ENCODE measurements at regions not wholly inside any gene's neighbourhood (a gene's known extent, or its start where the extent isn't known, plus 50 kb on each side); places are given as distances from the start of the nearest gene placed in this dataset.

- no peak for DNase-seq (ENCODE audit: low spot score)
Observed at GRCh38 chr21:39054066-39054465, 129.2 kb downstream of the PSMG1 start.

GRCh38 chr21:39053126-39053525 lies 130.1 kb downstream of the PSMG1 start:
- DNase-seq (ENCODE audit: low spot score) = no peak

- no peak for DNase-seq (ENCODE audit: low spot score)
Observed at GRCh38 chr21:39052718-39053117, 130.5 kb downstream of the PSMG1 start.

- no peak for DNase-seq (ENCODE audit: low spot score)
Observed at GRCh38 chr21:39051588-39051949, 131.7 kb downstream of the PSMG1 start.

GRCh38 chr21:39050841-39051587 lies 132.2 kb downstream of the PSMG1 start:
- no peak for DNase-seq (ENCODE audit: low spot score)

- no peak for DNase-seq (ENCODE audit: low spot score)
Observed at GRCh38 chr21:39048574-39048973, 134.7 kb downstream of the PSMG1 start.

- DNase-seq (ENCODE audit: low spot score) = no peak
Observed at GRCh38 chr21:39048064-39048463, 135.2 kb downstream of the PSMG1 start.

GRCh38 chr21:39047046-39047445 lies 136.2 kb downstream of the PSMG1 start:
- no peak for DNase-seq (ENCODE audit: low spot score)

GRCh38 chr21:39046236-39046916 lies 136.9 kb downstream of the PSMG1 start:
- DNase-seq (ENCODE audit: low spot score) = no peak

GRCh38 chr21:39041816-39042215 lies 141.4 kb downstream of the PSMG1 start:
- no peak for DNase-seq (ENCODE audit: low spot score)

- DNase-seq (ENCODE audit: low spot score) = no peak
Observed at GRCh38 chr21:39040494-39041110, 142.6 kb downstream of the PSMG1 start.

- DNase-seq (ENCODE audit: low spot score) = no peak
Observed at GRCh38 chr21:39037807-39038405, 145.3 kb downstream of the PSMG1 start.

- no peak for DNase-seq (ENCODE audit: low spot score)
Observed at GRCh38 chr21:39036581-39036980, 146.7 kb downstream of the PSMG1 start.

GRCh38 chr21:39034590-39035536 lies 148.4 kb downstream of the PSMG1 start:
- DNase-seq (ENCODE audit: low spot score) = no peak

GRCh38 chr21:39033878-39034589 lies 149.2 kb downstream of the PSMG1 start:
- DNase-seq (ENCODE audit: low spot score) = no peak

- DNase-seq (ENCODE audit: low spot score) = no peak
Observed at GRCh38 chr21:39029900-39030884, 153.1 kb downstream of the PSMG1 start.

- no peak for DNase-seq (ENCODE audit: low spot score)
Observed at GRCh38 chr21:39029086-39029755, 154.0 kb downstream of the PSMG1 start.

GRCh38 chr21:39025198-39025597 lies 158.1 kb downstream of the PSMG1 start:
- no peak for DNase-seq (ENCODE audit: low spot score)

- DNase-seq (ENCODE audit: low spot score) = no peak
Observed at GRCh38 chr21:39024538-39024937, 158.7 kb downstream of the PSMG1 start.

Data from globus pallidus (tissue), 1 donor.